ENCODE measurements at regions not wholly inside any gene's neighbourhood (a gene's known extent, or its start where the extent isn't known, plus 50 kb on each side); places are given as distances from the start of the nearest gene placed in this dataset.

GRCh38 chr4:59664771-59665170, 1535.4 kb upstream of the ADGRL3 start:
- TF ChIP-seq POLR2A (IDR thresholded peaks at IDR 0.05; ENCODE audit: low read length) (no peak), GATA1 (IDR thresholded peaks at IDR 0.05; ENCODE audit: low read depth, low read length) (no peak)

Measured in erythroblast (primary cell).